ENCODE measurements at regions not wholly inside any gene's neighbourhood (a gene's known extent, or its start where the extent isn't known, plus 50 kb on each side); places are given as distances from the start of the nearest gene placed in this dataset.

- DNase-seq (ENCODE audit: extremely low read depth, low read depth) = no peak
- no peak for TF ChIP-seq CTCF (IDR thresholded peaks at IDR 0.05; ENCODE audit: low read depth, low read length)
Observed at GRCh38 chr2:16154501-16155280, 214.3 kb downstream of the MYCN start.

GRCh38 chr2:16154061-16154460 is 213.7 kb downstream of the MYCN start:
- DNase-seq (ENCODE audit: extremely low read depth, low read depth) = no peak
- TF ChIP-seq CTCF (IDR thresholded peaks at IDR 0.05; ENCODE audit: low read depth, low read length) = no peak

- no peak for TF ChIP-seq CTCF (IDR thresholded peaks at IDR 0.05; ENCODE audit: low read depth, low read length)
- no peak for DNase-seq (ENCODE audit: extremely low read depth, low read depth)
Observed at GRCh38 chr2:16153754-16154035, 213.3 kb downstream of the MYCN start.

GRCh38 chr2:16152928-16153753 is 212.8 kb downstream of the MYCN start:
- no peak for DNase-seq (ENCODE audit: extremely low read depth, low read depth)

GRCh38 chr2:16152071-16152927 is 211.9 kb downstream of the MYCN start:
- no peak for TF ChIP-seq CTCF (IDR thresholded peaks at IDR 0.05; ENCODE audit: low read depth, low read length)
- no peak for DNase-seq (ENCODE audit: extremely low read depth, low read depth)

More at GRCh38 chr2:16152928-16153753, 212.8 kb downstream of the MYCN start:
- TF ChIP-seq CTCF (IDR thresholded peaks at IDR 0.05; ENCODE audit: low read depth, low read length) = no peak

GRCh38 chr2:16151651-16152050 is 211.3 kb downstream of the MYCN start:
- no peak for DNase-seq (ENCODE audit: extremely low read depth, low read depth)
- TF ChIP-seq CTCF (IDR thresholded peaks at IDR 0.05; ENCODE audit: low read depth, low read length) = no peak

GRCh38 chr2:16151281-16151570 is 210.9 kb downstream of the MYCN start:
- DNase-seq (ENCODE audit: extremely low read depth, low read depth) = no peak
- TF ChIP-seq CTCF (IDR thresholded peaks at IDR 0.05; ENCODE audit: low read depth, low read length) = no peak
